Activated CD8-positive, alpha-beta memory T cell treated with anti-CD3 and anti-CD28 coated beads, Interleukin-2, amount 10 ng/mL, durations not matched to agents 7 days and 5 days (primary cell): ENCODE measurements at regions not wholly inside any gene's neighbourhood (a gene's known extent, or its start where the extent isn't known, plus 50 kb on each side); places are given as distances from the start of the nearest gene placed in this dataset.

Experiments
- ATAC-seq: fragments of 150-1000 bp; cut with Tn5 transposase; one replicate; pipeline ENCODE4 v1.10.0; 2021; ENCODE audit warnings: moderate library complexity
- CTCF ChIA-PET: fragments of 350-600 bp; sonication (Branson Sonifier 250); formaldehyde crosslinking; loops from one replicate; lab custom pipeline; 2021; ENCODE audit warnings: antibody characterized with exemption; lab: Charles Lee
- DNase-seq: peaks from one replicate; pipeline ENCODE4 v3.0.0-alpha.2; 2020
- H3K27ac Mint-ChIP-seq: one replicate; pipeline ENCODE4 v1.8.0; 2021; ENCODE audit warnings: mild to moderate bottlenecking, mixed read lengths
- H3K27me3 Mint-ChIP-seq: one replicate; pipeline ENCODE4 v1.8.0; 2021; ENCODE audit warnings: mixed read lengths
- H3K36me3 Mint-ChIP-seq: one replicate; pipeline ENCODE4 v1.8.0; 2021; ENCODE audit warnings: mild to moderate bottlenecking, mixed read lengths
- H3K4me1 Mint-ChIP-seq: one replicate; pipeline ENCODE4 v1.8.0; 2021; ENCODE audit warnings: mixed read lengths
- H3K4me3 Mint-ChIP-seq: one replicate; pipeline ENCODE4 v1.8.0; 2021; ENCODE audit warnings: mild to moderate bottlenecking, moderate library complexity, mixed read lengths
- H3K9me3 Mint-ChIP-seq: one replicate; pipeline ENCODE4 v1.8.0; 2022; ENCODE audit warnings: low read depth, mixed read lengths

DNA sequence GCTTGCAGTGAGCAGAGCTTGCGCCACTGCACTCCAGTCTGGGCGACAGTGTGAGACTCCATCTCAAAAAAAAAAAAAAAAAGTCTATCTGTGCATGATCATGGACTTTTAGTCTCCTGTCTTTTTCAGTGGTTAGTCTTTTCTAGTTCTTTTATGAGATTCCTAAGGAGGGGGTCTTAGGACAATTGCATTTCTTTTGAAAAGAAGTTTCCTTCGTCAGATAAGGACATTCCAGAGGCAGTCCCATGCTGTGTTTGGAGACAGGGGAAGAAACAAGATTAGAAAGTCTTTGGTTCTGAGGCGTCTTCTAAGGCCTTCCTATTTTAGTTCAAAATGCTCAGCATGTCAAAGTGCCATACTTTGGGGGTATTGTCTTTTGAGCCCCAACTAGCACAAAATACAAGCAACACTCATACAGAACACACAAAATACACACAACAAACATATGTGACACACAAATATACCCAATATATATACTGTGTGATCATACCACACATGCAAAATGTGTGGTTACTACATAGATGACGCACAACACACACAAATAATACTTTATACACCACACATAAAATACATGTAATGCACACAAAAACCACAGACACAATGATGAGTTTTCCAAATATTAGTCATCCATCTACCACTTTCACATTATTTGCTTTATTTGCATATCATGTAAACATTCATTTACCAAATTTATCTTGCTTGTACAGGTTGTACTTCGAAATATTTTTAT lies 394.5 kb downstream of the SPATA31D1 start:
- no peak overlapping the region for H3K4me3 Mint-ChIP-seq
- CTCF ChIA-PET: no interaction called here
- no peaks in the 10 kb centered on the region for H3K4me1 Mint-ChIP-seq
- ATAC-seq (no peak), DNase-seq (no peak)
- H3K27ac Mint-ChIP-seq: no peak overlapping the region
- peaks cover 9% of the 10 kb centered on the region for H3K9me3 Mint-ChIP-seq
- no peaks in the 10 kb centered on the region for H3K27me3 Mint-ChIP-seq
- no peaks in the 10 kb centered on the region for H3K36me3 Mint-ChIP-seq

DNA sequence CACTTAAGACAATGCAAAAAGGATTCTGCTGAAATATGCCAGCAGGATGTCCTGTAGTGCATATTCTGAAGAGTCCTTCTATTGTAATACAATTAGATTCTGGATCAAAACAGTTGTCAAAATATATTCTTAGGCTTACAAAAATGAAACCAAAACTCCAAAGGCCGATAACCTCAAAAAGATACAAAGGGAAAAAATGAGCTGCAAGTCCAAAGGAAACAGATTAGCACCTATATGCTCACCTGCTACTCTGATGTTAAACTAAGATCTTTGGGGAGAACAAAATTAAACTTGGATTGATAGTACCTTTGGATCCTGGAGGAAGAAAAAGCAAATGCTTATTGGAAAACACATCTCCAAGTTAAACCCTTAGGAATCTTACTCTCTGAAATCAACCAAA lies 397.1 kb downstream of the SPATA31D1 start:
- ATAC-seq: no peak
- H3K36me3 Mint-ChIP-seq: no peaks in the 10 kb centered on the region
- H3K4me1 Mint-ChIP-seq: no peaks in the 10 kb centered on the region
- DNase-seq: no peak
- H3K27me3 Mint-ChIP-seq: no peaks in the 10 kb centered on the region
- H3K27ac Mint-ChIP-seq: no peak overlapping the region
- no peak overlapping the region for H3K4me3 Mint-ChIP-seq
- CTCF ChIA-PET: no interaction called here
- H3K9me3 Mint-ChIP-seq: peaks cover 13% of the 10 kb centered on the region

DNA sequence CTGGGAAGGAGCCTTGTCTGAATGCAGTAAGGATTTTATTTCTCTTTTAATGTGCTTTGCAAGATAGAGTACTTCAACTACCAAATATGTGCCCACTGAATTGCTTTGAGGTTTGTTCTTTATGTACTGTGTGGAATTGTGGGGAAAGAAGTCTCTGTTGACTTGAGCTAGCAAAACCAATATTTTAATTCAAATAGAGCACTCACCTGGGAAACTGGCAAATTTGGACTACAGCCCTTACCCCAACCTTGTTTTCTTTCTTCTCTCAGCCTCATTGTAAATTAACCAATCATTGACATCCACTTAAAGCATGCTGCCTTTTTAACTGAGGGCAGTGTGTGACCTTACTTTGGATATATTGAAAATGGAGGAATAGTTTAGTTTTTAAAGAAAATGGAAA lies 409.0 kb downstream of the SPATA31D1 start:
- H3K4me3 Mint-ChIP-seq: no peak overlapping the region
- H3K27ac Mint-ChIP-seq: no peak overlapping the region
- no peaks in the 10 kb centered on the region for H3K27me3 Mint-ChIP-seq
- ATAC-seq (no peak), DNase-seq (no peak)
- H3K4me1 Mint-ChIP-seq: no peaks in the 10 kb centered on the region
- peaks cover 14% of the 10 kb centered on the region for H3K9me3 Mint-ChIP-seq
- H3K36me3 Mint-ChIP-seq: no peaks in the 10 kb centered on the region
- CTCF ChIA-PET: no interaction called here

DNA sequence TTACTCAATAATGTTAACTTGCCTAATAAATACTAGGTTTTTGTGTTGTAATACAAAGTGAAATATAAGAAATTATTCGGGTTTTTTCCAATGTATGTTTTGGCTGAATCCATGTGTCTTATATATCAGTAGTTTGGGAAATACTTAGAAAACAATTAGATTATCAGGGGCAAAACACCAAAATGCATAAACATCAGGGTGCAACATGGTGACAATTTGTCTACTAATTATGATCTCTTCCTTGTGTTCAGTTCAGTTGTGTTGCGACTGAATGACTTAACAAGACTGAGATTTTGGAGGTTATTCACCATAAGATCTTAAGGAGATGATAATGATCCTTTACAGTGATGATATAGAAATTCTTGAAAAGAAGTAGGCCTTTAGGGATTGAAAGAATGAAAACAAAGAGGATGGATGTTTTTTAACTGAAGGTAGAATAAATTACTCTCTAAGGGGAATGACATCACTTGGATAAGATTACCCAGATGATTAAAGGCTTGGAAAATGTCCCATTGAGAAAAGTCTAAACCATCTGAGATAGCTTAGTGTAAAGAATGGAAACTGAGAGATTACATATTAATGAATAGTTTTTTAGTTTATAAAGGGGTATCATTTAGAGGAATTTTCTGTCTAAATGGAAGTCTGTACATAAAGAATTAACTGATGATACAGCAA lies 415.8 kb downstream of the SPATA31D1 start:
- Mint-ChIP-seq H3K4me3 (no peak overlapping the region), H3K36me3 (no peaks in the 10 kb centered on the region), H3K4me1 (no peaks in the 10 kb centered on the region), H3K27me3 (no peaks in the 10 kb centered on the region), H3K9me3 (peaks cover 8% of the 10 kb centered on the region), H3K27ac (no peak overlapping the region)
- no peak for DNase-seq
- CTCF ChIA-PET: no interaction called here
- no peak for ATAC-seq

DNA sequence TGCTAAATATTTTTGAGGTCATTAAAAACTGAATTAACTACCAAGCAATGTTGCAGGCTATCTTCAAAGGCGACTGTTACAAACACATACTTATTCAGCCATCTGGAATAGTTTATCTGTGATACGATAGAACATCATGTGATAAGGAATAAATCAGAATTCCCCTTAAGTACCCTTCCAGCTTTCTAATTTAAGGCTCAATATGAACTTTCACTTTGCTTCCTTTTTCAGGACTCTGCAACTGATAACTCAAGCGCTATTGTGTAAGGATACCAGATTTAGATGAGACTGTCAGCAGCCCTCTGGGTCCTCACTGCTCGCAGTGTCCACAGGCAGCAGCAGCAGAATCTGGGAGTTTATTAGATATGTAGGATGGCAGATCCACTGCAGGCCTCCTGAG lies 416.3 kb downstream of the SPATA31D1 start:
- H3K9me3 Mint-ChIP-seq: peaks cover 7% of the 10 kb centered on the region
- ATAC-seq (no peak), DNase-seq (no peak)
- no peak overlapping the region for H3K27ac Mint-ChIP-seq
- no peaks in the 10 kb centered on the region for H3K36me3 Mint-ChIP-seq
- CTCF ChIA-PET: no interaction called here
- H3K4me3 Mint-ChIP-seq: no peak overlapping the region
- no peaks in the 10 kb centered on the region for H3K27me3 Mint-ChIP-seq
- H3K4me1 Mint-ChIP-seq: no peaks in the 10 kb centered on the region

DNA sequence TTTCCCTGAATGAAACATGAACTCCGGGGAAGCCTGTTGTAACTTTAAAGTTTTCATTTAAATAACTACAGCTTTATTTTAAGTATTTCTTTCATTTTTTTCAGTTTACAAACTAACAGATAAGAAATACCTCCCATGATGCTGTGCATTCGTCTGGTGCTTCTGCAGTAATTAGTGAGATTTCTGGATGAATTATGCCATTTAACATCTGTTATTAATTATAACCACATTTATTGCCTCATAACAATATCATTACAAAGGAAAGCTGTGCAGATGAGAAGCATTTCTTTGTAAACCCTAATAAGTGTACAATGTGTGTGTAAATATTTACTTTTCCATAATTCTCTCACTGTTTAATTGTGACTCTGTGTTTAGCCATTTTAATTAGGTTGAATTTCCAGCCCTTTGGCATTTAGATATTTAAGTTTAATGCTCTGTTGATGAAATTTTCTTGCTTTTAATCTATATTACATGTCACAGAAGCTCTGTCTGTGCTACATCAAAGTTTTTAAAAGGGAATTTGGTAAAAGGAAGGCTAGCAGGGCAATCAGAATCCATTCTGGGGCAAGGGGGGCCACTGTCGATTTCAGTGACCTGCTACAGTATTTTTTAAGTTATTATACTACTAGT lies 418.0 kb downstream of the SPATA31D1 start:
- H3K4me1 Mint-ChIP-seq: no peaks in the 10 kb centered on the region
- CTCF ChIA-PET: interaction anchor here (0.6 kb wide), 1 partner anchor 660 kb away, joined by 4 read pairs; no protein-coding TSS in a partner anchor
- H3K27me3 Mint-ChIP-seq: no peaks in the 10 kb centered on the region
- DNase-seq (no peak), ATAC-seq (no peak)
- no peak overlapping the region for H3K27ac Mint-ChIP-seq
- H3K4me3 Mint-ChIP-seq: no peak overlapping the region
- no peaks in the 10 kb centered on the region for H3K9me3 Mint-ChIP-seq
- H3K36me3 Mint-ChIP-seq: no peaks in the 10 kb centered on the region

DNA sequence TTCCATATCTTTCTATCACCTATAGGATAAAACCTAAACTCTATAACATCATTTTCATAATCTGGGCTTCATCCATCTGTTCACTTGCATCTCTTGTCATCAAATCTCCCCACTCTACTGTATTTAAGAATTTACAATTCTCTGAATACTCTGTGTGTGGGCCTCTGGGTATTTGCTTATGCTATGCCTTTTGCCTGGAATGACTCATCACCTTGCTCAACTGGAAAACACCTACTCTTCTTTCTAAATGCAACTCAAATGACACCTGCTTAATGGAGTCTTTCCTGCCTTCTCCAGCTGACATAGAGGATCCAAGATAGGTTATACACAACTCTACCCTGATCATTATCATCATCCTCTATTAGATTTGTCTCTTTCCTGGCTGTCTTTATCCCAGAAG lies 421.7 kb downstream of the SPATA31D1 start:
- Mint-ChIP-seq H3K27me3 (no peaks in the 10 kb centered on the region), H3K9me3 (no peaks in the 10 kb centered on the region), H3K4me3 (no peak overlapping the region), H3K27ac (no peak overlapping the region), H3K4me1 (no peaks in the 10 kb centered on the region), H3K36me3 (no peaks in the 10 kb centered on the region)
- DNase-seq: no peak
- ATAC-seq: no peak
- CTCF ChIA-PET: no interaction called here

DNA sequence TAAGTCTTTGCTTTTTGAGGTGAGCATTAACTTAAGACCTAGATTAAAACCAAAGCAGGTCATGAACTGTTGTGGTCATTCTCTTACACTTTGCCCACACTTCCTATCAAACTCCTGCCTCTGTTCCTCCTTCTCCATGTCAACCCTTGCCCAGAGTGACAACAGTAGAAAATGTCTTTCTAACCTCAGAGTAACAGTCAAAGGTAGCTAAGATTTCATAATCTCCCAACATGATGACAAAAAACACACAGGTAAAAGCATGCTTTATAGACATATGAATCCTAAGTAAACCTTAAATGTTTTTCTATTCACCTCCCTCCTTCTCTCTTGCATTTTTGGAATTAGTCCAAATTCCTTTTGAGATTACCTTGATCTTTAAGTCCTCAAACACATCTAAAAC lies 422.3 kb downstream of the SPATA31D1 start:
- Mint-ChIP-seq H3K27me3 (no peaks in the 10 kb centered on the region), H3K4me3 (no peak overlapping the region), H3K4me1 (no peaks in the 10 kb centered on the region), H3K36me3 (no peaks in the 10 kb centered on the region), H3K27ac (no peak overlapping the region), H3K9me3 (peaks cover under 1% of the 10 kb centered on the region)
- ATAC-seq: no peak
- DNase-seq: no peak
- CTCF ChIA-PET: no interaction called here

DNA sequence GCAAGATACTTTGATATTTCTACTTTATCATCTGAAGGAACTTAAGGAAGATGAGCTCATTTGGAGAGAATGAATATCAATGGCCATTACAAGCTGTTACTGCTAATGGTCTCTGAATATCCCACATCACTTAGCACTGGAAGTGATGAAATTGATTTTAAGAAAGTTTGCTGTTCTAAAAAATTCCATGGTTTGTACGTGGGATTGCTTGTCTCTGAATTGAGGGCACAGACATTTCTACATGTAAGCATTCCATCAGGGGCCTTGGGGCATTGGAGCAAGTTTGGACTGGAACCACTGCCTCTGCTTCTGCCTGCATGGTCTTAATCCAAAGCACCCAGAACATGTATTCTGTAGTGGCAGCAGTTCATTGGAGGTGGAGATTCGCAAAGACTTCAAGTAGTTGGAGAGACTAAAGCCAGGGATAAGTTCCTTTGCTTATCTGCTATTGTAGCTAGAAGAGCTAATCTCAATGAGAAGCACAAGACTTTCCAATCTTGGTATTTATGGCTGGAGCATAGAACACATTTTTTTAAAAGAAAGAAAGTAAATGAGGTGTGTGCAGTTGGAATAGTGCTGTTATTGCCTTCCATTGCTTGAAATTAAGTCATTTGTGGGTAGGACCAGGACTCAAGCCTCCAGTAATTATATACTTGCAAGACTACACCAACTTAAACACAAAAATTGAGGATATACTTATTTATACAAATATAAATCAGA lies 424.2 kb downstream of the SPATA31D1 start:
- H3K27ac Mint-ChIP-seq: no peak overlapping the region
- H3K4me1 Mint-ChIP-seq: no peaks in the 10 kb centered on the region
- no peak for ATAC-seq
- CTCF ChIA-PET: no interaction called here
- H3K4me3 Mint-ChIP-seq: no peak overlapping the region
- peaks cover 9% of the 10 kb centered on the region for H3K9me3 Mint-ChIP-seq
- no peaks in the 10 kb centered on the region for H3K27me3 Mint-ChIP-seq
- no peak for DNase-seq
- no peaks in the 10 kb centered on the region for H3K36me3 Mint-ChIP-seq

DNA sequence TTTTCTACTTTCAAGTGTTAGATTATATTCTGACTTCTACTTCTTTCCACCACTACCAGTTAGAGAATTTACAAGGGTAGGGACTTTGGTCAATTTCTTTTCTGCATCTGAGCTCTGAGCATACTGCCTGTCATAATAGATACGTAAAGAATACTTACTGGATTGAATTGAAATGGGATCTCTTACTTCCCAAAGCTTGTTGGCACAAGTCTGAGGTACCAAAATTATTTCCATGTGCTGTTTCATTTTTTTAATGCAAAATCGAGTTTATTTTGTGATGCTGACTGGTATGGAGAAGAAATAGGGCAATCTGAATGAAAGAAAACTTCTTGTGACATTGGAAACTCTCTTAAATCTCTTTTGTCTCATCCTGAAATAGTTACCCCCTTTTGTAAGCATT lies 428.9 kb downstream of the SPATA31D1 start:
- Mint-ChIP-seq H3K4me1 (no peaks in the 10 kb centered on the region), H3K27ac (no peak overlapping the region), H3K9me3 (peaks cover 16% of the 10 kb centered on the region), H3K36me3 (no peaks in the 10 kb centered on the region), H3K27me3 (no peaks in the 10 kb centered on the region), H3K4me3 (no peak overlapping the region)
- DNase-seq (no peak), ATAC-seq (no peak)
- CTCF ChIA-PET: no interaction called here

DNA sequence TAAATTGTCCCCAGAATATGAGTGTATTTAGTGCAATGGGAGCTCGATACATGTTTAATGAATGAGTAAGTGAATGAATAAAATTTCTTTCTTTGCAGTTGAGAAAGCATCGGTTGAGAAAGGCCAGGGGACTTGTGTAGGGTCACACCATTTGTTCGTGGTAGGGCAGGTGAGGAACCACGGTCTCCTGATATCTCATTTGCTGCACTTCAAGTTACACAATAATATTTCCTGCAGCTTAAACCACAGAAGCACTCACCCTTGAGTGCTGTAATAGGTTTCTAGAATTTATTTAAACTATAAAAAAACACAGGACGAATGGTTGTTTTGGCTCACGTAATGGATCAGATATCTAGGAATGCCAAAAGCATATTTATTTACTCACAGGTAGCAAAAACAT lies 429.8 kb downstream of the SPATA31D1 start:
- no peak overlapping the region for H3K27ac Mint-ChIP-seq
- DNase-seq (no peak), ATAC-seq (no peak)
- H3K36me3 Mint-ChIP-seq: no peaks in the 10 kb centered on the region
- H3K4me3 Mint-ChIP-seq: no peak overlapping the region
- no peaks in the 10 kb centered on the region for H3K4me1 Mint-ChIP-seq
- CTCF ChIA-PET: no interaction called here
- peaks cover 16% of the 10 kb centered on the region for H3K9me3 Mint-ChIP-seq
- H3K27me3 Mint-ChIP-seq: no peaks in the 10 kb centered on the region

DNA sequence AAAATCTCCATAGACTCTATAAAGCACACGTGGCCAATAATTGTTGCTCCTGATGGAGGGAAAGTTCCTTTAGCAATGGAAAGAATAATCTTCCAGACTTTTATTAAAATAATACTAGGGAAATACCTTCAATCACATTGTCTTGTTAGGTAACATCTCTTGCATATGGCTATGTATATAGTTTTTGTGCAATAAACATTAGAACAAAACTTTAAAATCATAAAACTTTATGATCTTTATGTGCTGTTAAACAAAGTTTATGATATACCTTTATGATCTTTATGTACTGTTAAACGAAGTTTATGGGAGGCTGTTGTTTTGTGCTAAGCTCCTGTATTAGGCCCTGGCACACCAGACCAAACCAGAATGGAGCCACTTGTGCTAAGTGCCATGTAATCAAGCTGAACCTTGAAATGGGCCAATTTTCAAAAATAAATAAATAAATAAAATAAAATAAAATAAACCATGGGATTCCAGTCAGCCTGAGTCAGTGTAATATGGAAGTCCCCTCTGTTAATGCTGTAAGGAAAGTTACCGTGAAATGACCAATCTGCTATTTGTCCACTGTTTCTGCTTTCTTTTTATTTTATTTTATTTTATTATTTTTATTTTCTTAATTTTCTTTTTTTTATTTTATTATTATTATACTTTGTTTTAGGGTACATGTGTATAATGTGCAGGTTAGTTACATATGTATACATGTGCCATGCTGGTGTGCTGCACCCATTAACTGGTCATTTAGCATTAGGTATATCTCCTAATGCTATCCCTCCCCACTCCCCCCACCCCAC lies 431.3 kb downstream of the SPATA31D1 start:
- Mint-ChIP-seq H3K4me1 (no peaks in the 10 kb centered on the region), H3K27ac (no peak overlapping the region), H3K9me3 (peaks cover 19% of the 10 kb centered on the region), H3K36me3 (no peaks in the 10 kb centered on the region), H3K4me3 (no peak overlapping the region), H3K27me3 (no peaks in the 10 kb centered on the region)
- ATAC-seq (no peak), DNase-seq (no peak)
- CTCF ChIA-PET: no interaction called here

DNA sequence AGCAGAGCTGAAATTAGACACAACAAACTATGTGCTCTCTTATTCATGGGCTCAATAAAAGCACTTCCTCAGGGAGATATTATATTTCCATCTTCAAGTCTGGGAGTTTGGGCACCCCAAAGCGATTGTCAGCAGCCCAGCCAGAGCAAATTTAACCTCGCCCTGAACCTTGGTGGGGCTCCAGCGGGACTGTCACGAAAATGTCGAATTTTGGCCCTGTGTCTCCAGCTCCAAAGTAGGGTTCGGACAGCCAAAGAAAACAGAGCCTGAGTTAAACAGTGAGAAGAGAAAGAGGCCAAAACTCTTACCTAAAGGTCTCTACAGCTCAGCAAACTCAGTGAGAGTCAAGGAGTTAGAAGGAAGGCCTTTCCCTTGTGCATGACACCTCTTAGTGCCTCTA lies 432.9 kb downstream of the SPATA31D1 start:
- Mint-ChIP-seq H3K4me1 (no peaks in the 10 kb centered on the region), H3K9me3 (peaks cover 13% of the 10 kb centered on the region), H3K27ac (no peak overlapping the region), H3K4me3 (no peak overlapping the region), H3K36me3 (no peaks in the 10 kb centered on the region), H3K27me3 (no peaks in the 10 kb centered on the region)
- no peak for DNase-seq
- CTCF ChIA-PET: no interaction called here
- no peak for ATAC-seq
